ENCODE measurements at regions not wholly inside any gene's neighbourhood (a gene's known extent, or its start where the extent isn't known, plus 50 kb on each side); places are given as distances from the start of the nearest gene placed in this dataset.
A peak's percentile ranks its signal among the peaks of the same experiment; 100 is the strongest.

DNA sequence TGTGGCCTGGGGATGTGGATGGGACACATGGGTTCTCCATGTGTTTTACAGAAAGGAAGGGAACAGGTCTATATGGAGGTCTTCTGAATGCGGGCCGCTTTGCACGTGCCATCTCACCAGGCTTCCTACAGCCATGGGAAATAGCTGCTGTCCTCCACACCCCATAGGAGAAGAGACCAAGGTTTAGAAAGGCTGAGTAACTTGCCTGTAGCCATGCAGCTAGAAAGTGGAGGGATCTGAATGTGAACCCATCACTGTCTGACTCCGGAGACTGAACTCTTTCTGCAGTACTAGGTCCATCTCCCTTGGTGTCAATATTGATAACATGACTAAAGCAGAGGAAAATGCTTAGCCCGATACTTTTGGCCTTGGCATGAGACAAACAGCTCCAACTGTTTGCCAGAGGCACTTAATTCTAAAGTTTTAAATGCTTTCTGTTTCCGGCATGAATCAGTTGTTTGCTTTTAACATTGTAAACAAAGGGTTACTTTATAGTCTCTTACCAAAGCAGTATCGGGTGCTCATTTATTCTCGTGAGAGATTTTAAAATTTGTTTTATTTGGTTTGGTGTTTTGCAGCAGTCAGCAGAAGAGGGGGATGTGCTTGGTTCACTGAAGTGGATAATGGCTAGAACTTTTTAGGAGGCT lies 64.8 kb upstream of the LOXL4 start:
- no peak for DNase-seq (ENCODE audit: low spot score)

DNA sequence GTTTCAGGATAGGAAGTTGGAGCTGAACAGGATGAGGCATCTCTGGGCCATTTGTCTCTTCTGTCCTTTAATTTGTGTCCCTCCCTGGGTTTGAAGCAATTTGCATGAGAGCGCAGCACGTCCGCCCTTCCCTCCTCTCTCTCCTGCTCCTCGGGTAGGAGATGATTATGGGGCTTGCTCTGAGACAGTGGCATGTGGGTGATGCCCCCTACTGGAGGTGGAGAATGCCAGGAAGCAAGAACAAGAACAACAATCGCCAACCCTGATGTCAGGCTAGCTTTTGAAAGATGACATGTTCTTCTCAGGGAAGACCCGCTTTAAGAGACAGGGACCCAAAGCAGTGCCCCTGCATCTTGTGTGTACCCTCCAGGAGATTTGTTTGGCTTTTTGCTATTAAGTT lies 63.9 kb upstream of the LOXL4 start:
- DNase-seq (ENCODE audit: low spot score), result no peak

GRCh38 chr10:98330987-98331386 lies 63.0 kb upstream of the LOXL4 start:
- DNase-seq (ENCODE audit: low spot score), result no peak

DNA sequence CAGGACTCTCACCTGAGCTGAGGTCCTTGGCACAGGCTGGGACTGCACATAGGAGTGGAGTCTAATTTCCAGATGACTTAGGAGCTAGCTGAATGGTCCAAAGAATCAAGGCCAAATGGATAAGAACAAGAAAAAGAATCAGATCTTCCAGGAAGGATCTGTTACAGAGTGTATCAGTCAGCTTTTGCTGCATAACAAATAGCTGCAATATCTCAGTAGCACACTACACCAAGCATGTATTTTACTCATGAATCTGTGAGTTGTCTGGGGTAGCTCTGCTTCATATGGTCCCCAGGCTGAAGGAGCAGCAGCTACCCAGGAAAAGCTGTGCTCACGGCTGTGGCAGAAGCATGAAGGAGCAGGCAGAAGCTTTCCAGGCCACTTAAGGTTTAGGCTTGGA lies 60.6 kb upstream of the LOXL4 start:
- DNase-seq (ENCODE audit: low spot score), result no peak

- DNase-seq (ENCODE audit: low spot score), result no peak
Observed at GRCh38 chr10:98328163-98328562, 60.2 kb upstream of the LOXL4 start.

DNA sequence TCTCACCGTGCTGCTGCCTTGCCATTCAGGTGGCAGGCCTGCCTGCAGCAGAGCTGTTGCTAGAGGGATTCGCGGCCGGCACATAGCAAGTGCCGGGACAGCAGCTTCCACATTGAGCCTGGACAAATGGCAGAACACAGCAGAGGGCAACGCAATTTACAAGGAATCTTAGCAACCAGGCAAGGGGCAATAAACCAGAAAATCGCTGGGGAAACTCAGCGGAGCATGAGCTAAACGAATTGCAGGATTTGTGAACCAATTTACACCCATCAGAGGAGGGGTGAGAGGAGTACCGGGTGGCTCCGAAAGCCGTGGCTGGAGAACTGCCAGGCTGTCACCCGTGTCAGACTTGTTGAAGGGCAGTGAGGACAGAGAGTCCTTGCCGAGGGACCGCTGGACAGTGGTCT lies 58.6 kb upstream of the LOXL4 start:
- no peak for DNase-seq (ENCODE audit: low spot score)

- peak; percentile 62 for DNase-seq (ENCODE audit: low spot score)
Observed at GRCh38 chr10:98323221-98324164, 55.5 kb upstream of the LOXL4 start.

DNA sequence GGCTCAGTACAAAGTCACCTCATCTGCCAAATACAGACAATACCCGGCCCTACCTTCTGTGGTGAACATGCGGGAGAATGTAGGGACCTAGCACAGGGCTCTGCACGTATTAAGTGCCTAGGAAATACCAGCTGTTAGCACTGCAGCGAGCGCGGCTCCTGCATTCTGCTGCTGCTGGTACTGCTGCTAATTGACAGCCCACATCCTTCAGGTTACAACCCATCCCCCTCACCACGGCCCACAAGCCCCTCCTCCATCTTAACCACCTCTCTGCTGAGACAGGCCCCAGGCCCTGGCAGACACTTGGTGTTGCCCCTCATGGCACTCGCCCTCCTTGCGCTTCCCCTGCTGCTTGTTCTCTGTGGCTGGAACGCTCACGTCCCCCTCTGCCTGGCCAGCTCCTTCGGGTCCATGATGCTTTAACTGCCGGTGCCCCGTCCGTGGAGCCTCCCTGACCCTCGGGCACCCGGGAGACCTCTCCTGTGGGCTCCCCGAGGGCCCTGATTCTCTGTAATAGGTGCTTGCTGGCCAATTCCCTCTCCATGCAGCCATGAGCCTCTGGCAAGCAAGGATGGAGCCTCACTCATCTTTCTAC lies 53.3 kb upstream of the LOXL4 start:
- no peak for DNase-seq (ENCODE audit: low spot score)

GRCh38 chr10:98320486-98321185 lies 52.6 kb upstream of the LOXL4 start:
- no peak for DNase-seq (ENCODE audit: low spot score)

GRCh38 chr10:98318861-98319260 lies 50.9 kb upstream of the LOXL4 start:
- DNase-seq (ENCODE audit: low spot score), result no peak
